ENCODE measurements at regions not wholly inside any gene's neighbourhood (a gene's known extent, or its start where the extent isn't known, plus 50 kb on each side); places are given as distances from the start of the nearest gene placed in this dataset.

- TF ChIP-seq, protein P1, sequence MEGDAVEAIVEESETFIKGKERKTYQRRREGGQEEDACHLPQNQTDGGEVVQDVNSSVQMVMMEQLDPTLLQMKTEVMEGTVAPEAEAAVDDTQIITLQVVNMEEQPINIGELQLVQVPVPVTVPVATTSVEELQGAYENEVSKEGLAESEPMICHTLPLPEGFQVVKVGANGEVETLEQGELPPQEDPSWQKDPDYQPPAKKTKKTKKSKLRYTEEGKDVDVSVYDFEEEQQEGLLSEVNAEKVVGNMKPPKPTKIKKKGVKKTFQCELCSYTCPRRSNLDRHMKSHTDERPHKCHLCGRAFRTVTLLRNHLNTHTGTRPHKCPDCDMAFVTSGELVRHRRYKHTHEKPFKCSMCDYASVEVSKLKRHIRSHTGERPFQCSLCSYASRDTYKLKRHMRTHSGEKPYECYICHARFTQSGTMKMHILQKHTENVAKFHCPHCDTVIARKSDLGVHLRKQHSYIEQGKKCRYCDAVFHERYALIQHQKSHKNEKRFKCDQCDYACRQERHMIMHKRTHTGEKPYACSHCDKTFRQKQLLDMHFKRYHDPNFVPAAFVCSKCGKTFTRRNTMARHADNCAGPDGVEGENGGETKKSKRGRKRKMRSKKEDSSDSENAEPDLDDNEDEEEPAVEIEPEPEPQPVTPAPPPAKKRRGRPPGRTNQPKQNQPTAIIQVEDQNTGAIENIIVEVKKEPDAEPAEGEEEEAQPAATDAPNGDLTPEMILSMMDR (conservative IDR thresholded peaks at IDR 0.05; ENCODE audit: low read depth, low read length), result no peak
- no peak for TF ChIP-seq EZH2phosphoT487 (IDR thresholded peaks at IDR 0.05; ENCODE audit: borderline replicate concordance, low read length)
- TF ChIP-seq EZH2 (IDR thresholded peaks at IDR 0.05; ENCODE audit: low read length, unreplicated experiment), result no peak
Observed at GRCh38 chr2:120953843-120954584, 218.3 kb downstream of the GLI2 start.

Data from PC-3 (cell line).